NCI-H2171 treated with DMSO at 0.1 percent for 48 hours (cell line): ENCODE measurements at regions not wholly inside any gene's neighbourhood (a gene's known extent, or its start where the extent isn't known, plus 50 kb on each side); places are given as distances from the start of the nearest gene placed in this dataset.

Experiments used
- DNase-seq: peaks from one replicate; lab custom pipeline; 2025; lab: John Stamatoyannopoulos, UW

- DNase-seq, result no peak
These were observed 189.7 kb upstream of the SGCD start for GRCh38 chr5:156137071-156137869.

DNA sequence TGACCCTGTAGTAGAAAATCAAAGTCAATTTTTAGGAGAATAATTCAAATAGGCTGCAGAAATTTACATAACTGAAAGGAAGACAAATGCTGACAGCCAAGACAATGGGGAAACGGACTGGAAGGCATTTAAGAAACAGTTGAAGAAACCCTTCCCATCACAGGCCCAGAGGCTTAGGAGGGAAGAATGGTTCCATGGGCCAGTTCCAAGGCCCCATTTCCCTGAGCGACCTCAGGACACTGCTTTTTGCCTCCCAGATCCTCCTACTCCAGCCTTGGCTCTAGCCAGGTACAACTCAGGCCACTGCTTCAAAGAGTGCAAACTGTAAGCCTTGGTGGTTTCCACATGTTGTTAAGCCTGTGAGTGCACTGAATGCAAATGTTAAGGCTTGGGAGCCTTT, 184.1 kb upstream of the SGCD start:
- DNase-seq, result no peak

DNA sequence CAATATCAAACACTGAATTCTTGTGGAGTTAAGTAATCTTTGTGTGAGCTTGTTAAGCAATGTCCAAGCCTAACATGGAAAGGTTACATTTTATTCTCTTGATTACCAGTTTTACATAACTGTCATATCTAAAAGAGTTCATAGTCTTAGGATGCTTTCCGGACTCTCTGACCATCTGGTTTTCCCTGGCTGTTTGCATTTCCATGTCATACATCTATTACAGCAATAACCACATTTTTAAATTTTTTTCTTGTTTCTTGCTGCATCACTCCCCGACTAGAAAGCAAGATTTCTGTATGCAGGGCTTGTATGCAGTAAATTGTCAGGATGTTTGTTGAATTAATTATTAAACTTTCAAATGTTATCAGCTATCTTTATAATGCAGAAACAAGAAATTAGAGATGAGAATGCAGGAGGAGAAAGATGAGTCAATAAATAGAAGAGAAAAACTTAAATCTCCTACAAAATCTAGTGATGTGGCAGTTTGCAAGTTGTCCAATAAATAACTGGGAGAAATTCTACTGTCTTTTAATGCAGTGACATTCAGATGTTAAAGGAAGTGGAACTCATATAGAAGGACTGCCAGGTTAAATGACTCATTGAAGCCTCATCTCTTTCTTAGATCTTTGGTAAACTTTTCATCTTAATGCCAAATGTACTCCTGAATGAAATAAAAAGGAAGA, 179.6 kb upstream of the SGCD start:
- no peak for DNase-seq

DNA sequence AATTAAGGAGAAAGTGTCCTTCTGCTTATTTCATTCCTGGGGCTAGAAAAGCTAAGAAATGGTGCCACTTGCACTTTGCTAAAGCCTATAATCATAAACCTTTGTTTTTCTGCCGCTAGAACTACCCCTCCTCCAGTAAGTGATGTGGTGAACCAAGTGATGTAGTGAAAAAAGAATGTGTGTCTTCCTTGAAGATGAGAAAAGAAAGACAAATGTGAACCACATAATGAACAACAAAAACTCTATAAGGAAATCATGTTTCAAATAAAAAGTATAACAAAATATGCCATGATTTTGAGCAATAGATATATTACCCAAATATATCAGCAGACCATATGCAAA, 179.0 kb upstream of the SGCD start:
- no peak for DNase-seq

GRCh38 chr5:156148301-156148700, 178.7 kb upstream of the SGCD start:
- no peak for DNase-seq

GRCh38 chr5:156149213-156149612, 177.8 kb upstream of the SGCD start:
- no peak for DNase-seq

DNA sequence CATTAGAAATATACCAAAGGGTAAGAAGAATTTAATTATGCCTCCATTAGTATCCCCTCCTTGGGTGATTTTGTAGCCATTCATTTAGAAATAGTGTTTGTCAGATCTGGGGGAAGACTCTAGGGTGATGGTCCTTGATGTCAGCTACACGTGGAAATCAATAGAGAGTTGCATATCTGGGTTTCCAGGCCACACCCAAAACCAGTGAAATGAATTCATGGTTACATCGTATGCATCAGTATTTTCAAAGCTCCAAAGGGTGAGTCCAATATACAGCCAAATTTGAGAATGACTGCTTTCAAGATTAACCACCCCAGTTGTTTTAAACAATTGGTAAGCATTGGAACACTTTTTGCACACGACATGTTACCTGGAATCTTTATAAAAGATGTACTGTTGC, 173.4 kb upstream of the SGCD start:
- no peak for DNase-seq

DNA sequence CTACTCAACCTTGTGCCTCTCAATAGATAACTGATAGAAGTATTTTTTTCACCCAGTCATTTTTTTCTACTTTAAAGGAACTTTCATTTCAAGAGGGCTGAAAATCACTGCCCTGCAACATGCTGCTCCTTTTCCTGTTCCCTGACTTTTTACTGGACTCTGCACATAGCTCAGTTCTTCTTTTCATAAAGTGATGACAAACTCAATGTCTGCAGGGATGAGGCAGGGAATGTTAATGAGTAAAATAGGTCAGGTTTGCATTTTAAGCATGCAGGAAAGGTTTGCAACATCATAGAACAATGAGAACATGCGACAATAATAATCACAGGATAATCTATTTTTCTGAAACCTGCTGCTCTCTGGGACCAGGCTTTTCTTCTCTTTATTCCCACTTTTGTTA, 172.2 kb upstream of the SGCD start:
- no peak for DNase-seq

- peak; percentile 62 for DNase-seq
These were observed 171.4 kb upstream of the SGCD start for GRCh38 chr5:156155598-156155997.

- DNase-seq, result no peak
These were observed 162.7 kb upstream of the SGCD start for GRCh38 chr5:156164306-156164705.

- DNase-seq, result no peak
These were observed 157.5 kb upstream of the SGCD start for GRCh38 chr5:156169495-156169894.

DNA sequence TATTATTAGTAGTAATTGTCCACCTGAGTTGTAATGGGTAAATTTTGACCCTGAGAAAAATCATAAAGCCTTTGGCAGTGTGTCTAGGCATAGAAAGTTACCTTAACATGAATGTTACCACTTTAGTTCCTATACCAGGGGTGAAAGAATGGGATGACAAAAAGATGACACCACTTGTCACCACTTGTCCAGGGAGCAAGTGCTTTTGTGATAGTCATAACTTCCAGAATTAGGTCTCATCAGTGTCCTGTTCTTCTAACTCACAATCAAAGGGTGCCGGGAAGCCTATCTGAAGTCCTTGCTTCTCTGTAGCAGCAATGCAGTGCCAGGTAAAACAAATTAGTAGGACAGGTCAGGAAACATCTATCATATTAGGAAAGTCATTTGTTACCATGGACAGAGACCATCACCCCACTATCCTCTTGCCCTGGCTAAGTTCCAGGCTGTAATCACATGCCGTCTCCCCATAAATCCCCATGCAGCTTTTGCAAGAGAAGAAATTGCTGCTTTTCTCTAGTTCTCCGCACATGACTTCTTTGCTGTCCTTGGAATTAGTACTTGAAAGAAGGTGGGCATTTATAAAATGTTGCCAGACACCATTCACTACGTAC, 156.5 kb upstream of the SGCD start:
- no peak for DNase-seq

- DNase-seq, result peak; percentile 3
These were observed 152.7 kb upstream of the SGCD start for GRCh38 chr5:156174225-156174624.

GRCh38 chr5:156178117-156178516, 148.8 kb upstream of the SGCD start:
- DNase-seq, result no peak

DNA sequence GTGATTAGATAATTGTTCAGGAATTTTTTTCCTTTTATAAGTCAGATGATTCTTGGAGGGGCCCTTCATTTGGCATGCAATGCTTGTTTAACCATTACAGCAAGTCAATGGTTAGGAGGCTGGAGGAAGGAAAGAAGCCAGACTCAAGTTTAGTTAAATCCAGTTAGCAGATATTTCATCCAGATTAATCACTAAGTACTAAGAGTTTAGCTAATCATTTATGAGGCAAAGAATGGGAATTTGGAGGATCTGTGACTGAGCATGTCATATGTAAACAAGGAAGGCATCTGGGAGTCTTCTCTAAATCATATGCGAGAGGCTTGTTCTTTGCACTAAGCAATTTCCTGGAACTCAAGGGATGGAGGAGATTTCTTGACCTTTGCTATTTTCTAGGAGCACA, 145.3 kb upstream of the SGCD start:
- DNase-seq, result no peak

- DNase-seq, result no peak
These were observed 144.6 kb upstream of the SGCD start for GRCh38 chr5:156182174-156182967.

- DNase-seq, result no peak
These were observed 140.2 kb upstream of the SGCD start for GRCh38 chr5:156186760-156187159.

DNA sequence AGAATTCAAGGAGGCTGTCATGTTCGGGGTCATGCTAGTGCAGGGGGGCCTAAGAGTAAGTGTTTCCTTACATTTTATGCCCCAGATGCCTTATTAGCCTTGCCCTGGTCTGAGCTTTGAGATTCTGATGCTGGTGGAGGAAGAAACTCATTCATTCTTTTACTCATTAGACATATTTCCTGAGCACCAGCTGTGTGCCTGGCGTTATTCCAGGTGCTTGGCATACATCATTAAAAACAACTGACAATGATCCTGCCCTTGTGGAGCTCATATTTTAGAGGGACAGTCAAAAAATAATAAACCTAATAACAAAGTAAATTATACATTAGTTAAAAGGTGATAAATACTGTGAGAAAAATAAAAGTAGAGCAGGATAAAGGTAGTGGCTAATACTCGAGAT, 138.9 kb upstream of the SGCD start:
- DNase-seq, result peak; percentile 62

GRCh38 chr5:156189628-156190027, 137.3 kb upstream of the SGCD start:
- DNase-seq, result no peak

GRCh38 chr5:156191547-156191946, 135.4 kb upstream of the SGCD start:
- DNase-seq, result no peak

GRCh38 chr5:156197042-156197635, 129.8 kb upstream of the SGCD start:
- no peak for DNase-seq

DNA sequence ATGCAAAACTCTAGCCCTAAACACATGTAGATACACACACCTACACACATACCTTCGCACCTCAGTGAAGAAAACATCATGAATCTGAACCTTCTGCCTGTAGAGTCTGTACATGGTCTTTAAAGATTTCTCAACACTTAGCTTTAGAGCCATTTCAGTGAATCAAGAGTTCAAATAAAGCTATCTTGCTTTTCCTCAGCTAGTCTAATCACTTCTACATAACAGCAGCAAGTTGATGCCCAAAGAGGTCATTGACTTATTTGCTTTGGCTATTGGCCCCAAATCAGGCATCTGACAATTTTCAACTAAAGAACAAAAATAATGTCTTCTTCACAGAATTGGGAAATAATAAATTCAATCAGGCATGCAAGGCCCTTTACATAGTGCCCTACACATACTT, 127.9 kb upstream of the SGCD start:
- DNase-seq, result no peak
